ENCODE measurements at regions not wholly inside any gene's neighbourhood (a gene's known extent, or its start where the extent isn't known, plus 50 kb on each side); places are given as distances from the start of the nearest gene placed in this dataset.

GRCh38 chr1:70656361-70656760 lies 245.3 kb downstream of the CTH start:
- Histone ChIP-seq H3K9ac (ENCODE audit: low read depth in 1 of 2, low read length in 2 of 2) (no peak overlapping the region), H3K4me1 (ENCODE audit: control insufficient read depth in 1 of 2, insufficient read depth in 2 of 2, low read length in 2 of 2) (no peaks in the 10 kb centered on the region), H3K9me3 (ENCODE audit: control insufficient read depth in 1 of 2, low read length in 2 of 2) (no peaks in the 10 kb centered on the region), H3K27ac (ENCODE audit: low read depth, low read length) (no peak overlapping the region), H3K4me3 (ENCODE audit: low read depth in 1 of 2, low read length in 2 of 2) (no peak overlapping the region), H3K36me3 (ENCODE audit: control insufficient read depth in 1 of 2, insufficient read depth in 2 of 2, low read length in 2 of 2) (no peaks in the 10 kb centered on the region), H3K27me3 (ENCODE audit: control insufficient read depth in 1 of 2, insufficient read depth in 2 of 2, low read length in 2 of 2) (no peaks in the 10 kb centered on the region)

DNA sequence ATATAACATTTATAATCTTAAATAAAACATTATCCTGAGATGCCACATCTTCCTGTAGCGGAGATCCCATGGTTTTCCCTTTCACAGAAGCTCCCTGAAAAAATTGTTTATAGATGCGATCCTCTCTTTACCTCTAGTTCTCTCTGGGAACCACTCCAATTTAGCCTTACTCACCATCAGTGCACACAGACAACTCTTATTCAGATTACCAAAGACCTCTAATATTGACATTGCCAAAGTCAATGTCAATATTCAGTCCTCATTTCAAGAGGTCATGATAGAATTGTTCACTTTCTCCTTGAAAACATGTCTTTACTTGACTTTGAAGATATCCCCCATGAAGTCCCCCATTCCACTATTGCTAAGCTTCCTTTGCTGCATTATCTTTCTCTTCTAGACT lies 248.8 kb downstream of the CTH start:
- H3K9me3 ChIP-seq (ENCODE audit: control insufficient read depth in 1 of 2, low read length in 2 of 2) = no peaks in the 10 kb centered on the region
- H3K36me3 ChIP-seq (ENCODE audit: control insufficient read depth in 1 of 2, insufficient read depth in 2 of 2, low read length in 2 of 2) = no peaks in the 10 kb centered on the region
- no peak overlapping the region for H3K4me3 ChIP-seq (ENCODE audit: low read depth in 1 of 2, low read length in 2 of 2)
- H3K27ac ChIP-seq (ENCODE audit: low read depth, low read length) = no peak overlapping the region
- H3K9ac ChIP-seq (ENCODE audit: low read depth in 1 of 2, low read length in 2 of 2) = no peak overlapping the region
- H3K4me1 ChIP-seq (ENCODE audit: control insufficient read depth in 1 of 2, insufficient read depth in 2 of 2, low read length in 2 of 2) = no peaks in the 10 kb centered on the region
- H3K27me3 ChIP-seq (ENCODE audit: control insufficient read depth in 1 of 2, insufficient read depth in 2 of 2, low read length in 2 of 2) = no peaks in the 10 kb centered on the region

GRCh38 chr1:70666381-70667140 lies 255.5 kb downstream of the CTH start:
- no peak overlapping the region for H3K27ac ChIP-seq (ENCODE audit: low read depth, low read length)
- no peak overlapping the region for H3K9ac ChIP-seq (ENCODE audit: low read depth in 1 of 2, low read length in 2 of 2)
- no peak overlapping the region for H3K4me3 ChIP-seq (ENCODE audit: low read depth in 1 of 2, low read length in 2 of 2)
- H3K27me3 ChIP-seq (ENCODE audit: control insufficient read depth in 1 of 2, insufficient read depth in 2 of 2, low read length in 2 of 2) = no peaks in the 10 kb centered on the region
- no peaks in the 10 kb centered on the region for H3K4me1 ChIP-seq (ENCODE audit: control insufficient read depth in 1 of 2, insufficient read depth in 2 of 2, low read length in 2 of 2)
- H3K36me3 ChIP-seq (ENCODE audit: control insufficient read depth in 1 of 2, insufficient read depth in 2 of 2, low read length in 2 of 2) = no peaks in the 10 kb centered on the region
- no peaks in the 10 kb centered on the region for H3K9me3 ChIP-seq (ENCODE audit: control insufficient read depth in 1 of 2, low read length in 2 of 2)

DNA sequence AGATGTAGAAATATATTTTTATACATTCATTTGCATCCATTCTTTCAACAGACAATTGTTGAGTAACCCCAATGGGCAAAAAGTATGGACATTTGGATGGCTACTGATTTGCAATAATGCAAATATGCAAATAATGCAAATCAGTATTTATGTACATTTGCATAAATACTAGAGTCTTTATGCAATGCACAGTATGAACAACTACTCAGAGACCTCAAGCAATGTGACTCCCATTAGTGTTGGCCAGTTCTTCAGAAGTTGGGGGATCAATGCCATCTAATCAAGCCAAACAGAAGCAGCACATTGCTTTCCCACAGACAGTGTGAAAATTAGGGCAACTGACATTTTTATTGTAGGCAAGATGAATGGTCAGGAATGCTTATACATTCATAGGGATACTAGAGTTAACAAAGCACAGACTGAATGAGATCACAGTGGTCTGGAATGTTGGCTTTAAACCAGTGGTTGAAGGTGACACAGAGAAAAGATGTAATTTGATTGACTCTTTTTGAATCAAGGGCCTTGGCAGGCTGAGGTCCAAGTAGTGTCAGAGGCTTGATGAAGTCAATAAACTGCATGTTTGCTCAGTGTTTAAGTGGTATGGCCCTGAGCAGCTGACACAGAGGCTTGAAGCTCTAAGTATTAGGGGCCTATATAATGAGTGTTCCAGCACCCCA lies 256.6 kb downstream of the CTH start:
- no peak overlapping the region for H3K27ac ChIP-seq (ENCODE audit: low read depth, low read length)
- H3K4me1 ChIP-seq (ENCODE audit: control insufficient read depth in 1 of 2, insufficient read depth in 2 of 2, low read length in 2 of 2) = no peaks in the 10 kb centered on the region
- H3K9ac ChIP-seq (ENCODE audit: low read depth in 1 of 2, low read length in 2 of 2) = no peak overlapping the region
- no peaks in the 10 kb centered on the region for H3K27me3 ChIP-seq (ENCODE audit: control insufficient read depth in 1 of 2, insufficient read depth in 2 of 2, low read length in 2 of 2)
- H3K36me3 ChIP-seq (ENCODE audit: control insufficient read depth in 1 of 2, insufficient read depth in 2 of 2, low read length in 2 of 2) = no peaks in the 10 kb centered on the region
- no peaks in the 10 kb centered on the region for H3K9me3 ChIP-seq (ENCODE audit: control insufficient read depth in 1 of 2, low read length in 2 of 2)
- no peak overlapping the region for H3K4me3 ChIP-seq (ENCODE audit: low read depth in 1 of 2, low read length in 2 of 2)

GRCh38 chr1:70671006-70671405 lies 259.9 kb downstream of the CTH start:
- H3K36me3 ChIP-seq (ENCODE audit: control insufficient read depth in 1 of 2, insufficient read depth in 2 of 2, low read length in 2 of 2) = no peaks in the 10 kb centered on the region
- no peaks in the 10 kb centered on the region for H3K4me1 ChIP-seq (ENCODE audit: control insufficient read depth in 1 of 2, insufficient read depth in 2 of 2, low read length in 2 of 2)
- H3K9me3 ChIP-seq (ENCODE audit: control insufficient read depth in 1 of 2, low read length in 2 of 2) = no peaks in the 10 kb centered on the region
- H3K27ac ChIP-seq (ENCODE audit: low read depth, low read length) = no peak overlapping the region
- no peak overlapping the region for H3K9ac ChIP-seq (ENCODE audit: low read depth in 1 of 2, low read length in 2 of 2)
- no peak overlapping the region for H3K4me3 ChIP-seq (ENCODE audit: low read depth in 1 of 2, low read length in 2 of 2)
- H3K27me3 ChIP-seq (ENCODE audit: control insufficient read depth in 1 of 2, insufficient read depth in 2 of 2, low read length in 2 of 2) = no peaks in the 10 kb centered on the region

DNA sequence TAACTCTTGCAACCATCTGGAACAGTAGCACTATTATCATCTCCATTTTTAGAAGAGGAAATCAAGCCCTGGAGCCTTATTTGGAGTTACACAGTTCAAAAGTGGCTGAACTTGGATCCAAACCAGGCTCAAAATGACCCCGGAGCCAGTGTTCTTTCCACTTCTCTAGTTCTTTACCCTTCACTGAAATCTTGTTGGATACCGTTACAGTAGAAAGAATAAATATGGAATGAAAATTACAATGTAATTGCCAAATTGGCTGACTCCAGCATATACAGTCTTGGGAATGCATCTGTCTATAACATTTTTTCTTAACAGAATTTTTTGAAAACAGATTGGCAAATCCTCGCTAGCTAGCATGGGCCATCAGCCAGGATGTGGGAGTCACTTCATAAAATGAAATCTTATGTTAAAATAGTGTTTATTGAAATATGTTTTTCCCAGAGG lies 261.4 kb downstream of the CTH start:
- Histone ChIP-seq H3K4me1 (ENCODE audit: control insufficient read depth in 1 of 2, insufficient read depth in 2 of 2, low read length in 2 of 2) (no peaks in the 10 kb centered on the region), H3K9me3 (ENCODE audit: control insufficient read depth in 1 of 2, low read length in 2 of 2) (no peaks in the 10 kb centered on the region), H3K27me3 (ENCODE audit: control insufficient read depth in 1 of 2, insufficient read depth in 2 of 2, low read length in 2 of 2) (no peaks in the 10 kb centered on the region), H3K27ac (ENCODE audit: low read depth, low read length) (no peak overlapping the region), H3K36me3 (ENCODE audit: control insufficient read depth in 1 of 2, insufficient read depth in 2 of 2, low read length in 2 of 2) (no peaks in the 10 kb centered on the region), H3K9ac (ENCODE audit: low read depth in 1 of 2, low read length in 2 of 2) (no peak overlapping the region), H3K4me3 (ENCODE audit: low read depth in 1 of 2, low read length in 2 of 2) (no peak overlapping the region)

DNA sequence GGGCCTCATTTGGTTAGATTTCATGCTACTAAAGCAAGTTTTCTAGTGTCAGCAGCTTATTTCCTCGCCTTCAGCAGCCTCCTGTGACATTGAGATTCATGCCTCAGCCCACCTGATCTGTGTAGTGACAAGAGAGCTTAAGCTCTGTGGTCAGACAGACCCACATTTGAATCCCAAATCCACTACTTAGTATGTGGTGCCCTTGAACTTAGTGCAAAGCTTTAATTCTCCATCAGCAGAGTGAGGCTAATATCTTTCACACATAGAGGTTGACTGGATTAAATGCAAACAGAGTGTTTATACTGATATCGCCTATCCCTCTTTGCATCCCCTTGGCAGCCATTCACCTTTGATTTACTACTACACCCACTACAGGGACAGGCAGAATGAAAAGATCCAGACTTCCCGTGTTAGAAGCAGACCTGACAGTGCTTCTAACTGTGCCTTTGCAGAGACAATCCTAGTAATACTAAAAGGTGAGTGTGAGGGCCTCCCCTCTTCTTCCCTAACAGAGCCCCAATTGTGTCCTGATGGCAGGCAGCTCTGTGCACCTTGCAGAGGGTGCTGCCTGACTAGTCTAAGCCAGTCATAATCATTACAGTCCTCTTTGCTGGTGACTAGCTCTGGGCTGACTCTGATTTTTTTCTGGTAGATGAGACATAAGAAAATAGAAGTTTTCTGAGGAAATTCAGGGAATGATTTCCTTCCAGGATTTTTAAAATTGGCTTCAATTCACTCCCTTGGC lies 264.0 kb downstream of the CTH start:
- H3K4me1 ChIP-seq (ENCODE audit: control insufficient read depth in 1 of 2, insufficient read depth in 2 of 2, low read length in 2 of 2) = no peaks in the 10 kb centered on the region
- no peaks in the 10 kb centered on the region for H3K27me3 ChIP-seq (ENCODE audit: control insufficient read depth in 1 of 2, insufficient read depth in 2 of 2, low read length in 2 of 2)
- no peak overlapping the region for H3K9ac ChIP-seq (ENCODE audit: low read depth in 1 of 2, low read length in 2 of 2)
- H3K27ac ChIP-seq (ENCODE audit: low read depth, low read length) = no peak overlapping the region
- H3K36me3 ChIP-seq (ENCODE audit: control insufficient read depth in 1 of 2, insufficient read depth in 2 of 2, low read length in 2 of 2) = no peaks in the 10 kb centered on the region
- H3K4me3 ChIP-seq (ENCODE audit: low read depth in 1 of 2, low read length in 2 of 2) = no peak overlapping the region
- H3K9me3 ChIP-seq (ENCODE audit: control insufficient read depth in 1 of 2, low read length in 2 of 2) = no peaks in the 10 kb centered on the region

GRCh38 chr1:70675737-70676156 lies 264.7 kb downstream of the CTH start:
- no peaks in the 10 kb centered on the region for H3K4me1 ChIP-seq (ENCODE audit: control insufficient read depth in 1 of 2, insufficient read depth in 2 of 2, low read length in 2 of 2)
- no peak overlapping the region for H3K4me3 ChIP-seq (ENCODE audit: low read depth in 1 of 2, low read length in 2 of 2)
- H3K36me3 ChIP-seq (ENCODE audit: control insufficient read depth in 1 of 2, insufficient read depth in 2 of 2, low read length in 2 of 2) = no peaks in the 10 kb centered on the region
- H3K27ac ChIP-seq (ENCODE audit: low read depth, low read length) = no peak overlapping the region
- no peak overlapping the region for H3K9ac ChIP-seq (ENCODE audit: low read depth in 1 of 2, low read length in 2 of 2)
- no peaks in the 10 kb centered on the region for H3K9me3 ChIP-seq (ENCODE audit: control insufficient read depth in 1 of 2, low read length in 2 of 2)
- H3K27me3 ChIP-seq (ENCODE audit: control insufficient read depth in 1 of 2, insufficient read depth in 2 of 2, low read length in 2 of 2) = no peaks in the 10 kb centered on the region

- no peak overlapping the region for H3K4me3 ChIP-seq (ENCODE audit: low read depth in 1 of 2, low read length in 2 of 2)
- no peaks in the 10 kb centered on the region for H3K36me3 ChIP-seq (ENCODE audit: control insufficient read depth in 1 of 2, insufficient read depth in 2 of 2, low read length in 2 of 2)
- H3K4me1 ChIP-seq (ENCODE audit: control insufficient read depth in 1 of 2, insufficient read depth in 2 of 2, low read length in 2 of 2) = no peaks in the 10 kb centered on the region
- no peak overlapping the region for H3K9ac ChIP-seq (ENCODE audit: low read depth in 1 of 2, low read length in 2 of 2)
- H3K27ac ChIP-seq (ENCODE audit: low read depth, low read length) = no peak overlapping the region
- no peaks in the 10 kb centered on the region for H3K9me3 ChIP-seq (ENCODE audit: control insufficient read depth in 1 of 2, low read length in 2 of 2)
- peaks cover 0 to 2% of the 10 kb centered on the region in 2 donors for H3K27me3 ChIP-seq (ENCODE audit: control insufficient read depth in 1 of 2, insufficient read depth in 2 of 2, low read length in 2 of 2)
These were observed 274.5 kb downstream of the CTH start for GRCh38 chr1:70685300-70686286.
